GM19328 (cell line): ENCODE measurements at regions not wholly inside any gene's neighbourhood (a gene's known extent, or its start where the extent isn't known, plus 50 kb on each side); places are given as distances from the start of the nearest gene placed in this dataset.

ENCODE experiments used
- ATAC-seq: cut with Tn5 transposase; IDR thresholded peaks from one replicate; pipeline ENCODE4 v1.9.1; 2021; ENCODE audit warnings: mild to moderate bottlenecking, moderate library complexity; ENCODE audit not compliant: unreplicated experiment

DNA sequence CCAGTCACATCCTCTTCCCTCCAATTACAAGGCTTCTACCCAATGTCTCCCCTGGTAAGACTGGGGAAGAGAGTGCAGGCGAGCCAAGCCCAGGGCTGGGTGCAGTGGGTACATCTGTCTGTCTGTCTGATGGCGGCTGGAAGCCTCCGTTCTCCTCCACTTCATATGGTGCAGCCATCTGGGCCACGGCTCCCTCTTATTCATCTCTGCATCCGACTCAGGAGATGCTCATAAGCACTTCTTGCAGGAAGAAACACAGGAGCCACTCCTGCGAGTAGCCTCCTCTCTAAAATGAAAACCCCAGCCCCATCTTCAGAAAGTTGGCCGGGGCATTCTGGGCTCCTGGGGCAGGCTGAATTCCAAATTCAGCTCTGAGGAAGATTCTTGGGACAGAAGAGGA, 67.5 kb upstream of the SLC6A6 start:
- no peak for ATAC-seq

DNA sequence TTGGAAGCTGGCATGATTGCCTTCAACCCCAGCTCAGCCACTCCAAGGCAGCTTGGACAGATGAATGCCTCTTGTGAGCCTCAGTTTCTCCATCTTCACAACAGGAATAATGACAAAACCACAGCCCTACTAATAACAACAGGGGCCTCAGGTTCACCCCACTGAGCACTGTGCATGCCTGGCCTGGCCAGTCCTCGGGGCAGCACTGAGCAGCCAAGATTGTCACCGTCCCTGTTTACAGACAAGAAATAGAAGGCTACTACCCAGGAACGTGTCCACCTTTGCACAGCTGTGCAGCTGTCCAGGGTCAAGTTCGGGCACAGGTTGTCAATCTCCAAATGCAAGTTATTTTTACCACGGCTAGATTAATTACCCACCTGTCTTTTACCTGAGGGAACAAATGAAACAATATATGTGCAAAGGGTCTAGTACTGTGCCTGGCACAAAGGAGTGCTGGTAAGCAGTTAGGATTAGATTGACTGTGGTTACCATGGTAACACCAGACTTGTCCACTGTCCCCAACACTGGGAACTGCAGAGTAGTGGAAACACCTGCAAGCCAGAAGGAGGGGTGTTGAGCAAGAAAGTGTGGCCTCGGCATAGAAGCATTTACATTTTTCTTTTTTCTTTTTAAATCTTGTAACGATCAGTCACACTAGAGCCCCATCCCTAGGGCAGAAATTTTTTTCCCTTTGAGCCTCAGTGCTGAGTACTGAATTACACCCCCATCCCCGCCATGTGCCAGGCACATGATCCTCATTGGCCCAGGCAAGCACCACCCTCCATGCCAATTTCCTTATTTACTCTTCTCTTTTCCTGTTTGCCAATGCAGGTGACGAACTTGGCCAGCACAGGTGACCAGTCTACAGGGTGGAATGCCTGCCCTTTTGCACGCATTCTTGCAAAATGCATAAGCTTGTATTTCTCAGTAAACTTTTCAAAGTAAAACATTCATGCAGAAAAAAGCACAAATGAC, 66.3 kb upstream of the SLC6A6 start:
- ATAC-seq, result no peak

DNA sequence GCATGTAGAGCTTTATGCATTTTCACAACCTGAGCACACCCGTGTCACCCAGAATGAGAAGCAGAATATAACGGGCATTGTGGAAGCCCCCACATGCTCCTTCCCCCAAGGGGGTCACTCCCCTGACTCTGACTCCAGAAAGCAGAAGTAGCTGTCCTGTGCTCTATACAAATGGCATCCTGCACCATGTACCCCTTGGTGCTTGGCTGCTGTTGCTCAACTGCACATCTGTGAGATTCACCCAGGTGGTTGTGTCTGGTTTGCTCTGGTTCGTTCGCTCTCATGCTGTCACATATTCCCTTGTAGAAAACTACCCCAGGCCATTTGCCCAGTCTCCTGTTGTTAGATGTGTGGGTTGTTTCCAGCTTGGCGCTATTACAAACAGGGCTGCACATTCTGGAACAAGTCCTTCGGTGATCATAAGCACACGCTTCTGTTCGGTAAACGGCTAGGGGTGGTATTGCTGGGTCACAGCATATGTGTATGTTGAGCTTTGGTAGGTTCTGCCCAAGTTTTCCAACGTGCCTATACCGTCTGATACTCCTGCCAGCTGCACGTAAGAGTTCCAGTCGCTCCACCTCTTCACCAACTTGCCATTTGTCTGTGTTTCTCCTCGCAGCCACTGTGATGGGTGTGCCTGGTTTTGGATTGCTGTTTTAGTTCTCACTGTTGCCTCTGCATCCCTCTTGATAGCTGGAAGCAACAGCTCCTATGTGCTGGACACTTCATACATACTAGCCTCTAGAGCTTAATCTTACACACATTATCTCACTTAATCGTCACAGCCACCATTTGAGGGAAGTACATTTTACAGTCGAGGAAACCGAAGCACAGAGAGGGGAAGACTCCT, 65.4 kb upstream of the SLC6A6 start:
- no peak for ATAC-seq

DNA sequence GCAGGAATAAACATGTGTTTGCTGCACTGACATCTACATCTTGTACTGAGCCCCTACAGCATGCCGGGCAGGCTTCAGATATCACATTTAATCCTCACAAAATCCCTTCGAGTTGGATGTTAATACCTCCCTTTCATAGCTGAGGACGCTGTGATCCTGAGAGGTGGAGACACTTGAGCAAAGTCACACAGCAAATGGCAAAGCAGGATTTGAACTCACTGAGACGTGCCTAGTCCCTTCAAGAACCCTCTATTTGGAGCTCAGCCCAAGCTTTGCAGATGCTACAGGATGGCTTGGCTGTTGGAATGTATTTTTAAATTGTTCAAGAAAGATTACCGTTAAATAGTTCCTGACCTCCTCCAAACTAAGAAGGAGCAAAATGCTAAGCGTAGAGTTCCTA, 64.6 kb upstream of the SLC6A6 start:
- ATAC-seq, result no peak

DNA sequence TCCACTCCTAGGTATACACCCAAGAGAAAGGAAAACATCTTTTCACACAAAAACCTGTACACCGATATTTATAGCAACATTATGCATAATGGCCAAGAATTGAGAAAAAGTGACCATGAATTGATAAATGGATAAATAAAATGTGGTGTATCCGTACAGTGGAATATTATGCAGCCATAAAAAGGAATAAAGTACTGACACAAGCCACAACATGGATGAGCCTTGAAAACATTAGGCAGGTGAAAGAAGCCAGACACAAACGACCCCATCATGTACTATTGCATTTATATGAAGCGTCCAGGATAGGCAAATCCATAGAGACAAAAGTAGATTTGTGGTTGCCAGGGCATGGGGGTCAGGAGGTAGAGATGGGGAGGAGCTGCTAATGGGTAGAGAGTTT, 64.2 kb upstream of the SLC6A6 start:
- ATAC-seq, result no peak

DNA sequence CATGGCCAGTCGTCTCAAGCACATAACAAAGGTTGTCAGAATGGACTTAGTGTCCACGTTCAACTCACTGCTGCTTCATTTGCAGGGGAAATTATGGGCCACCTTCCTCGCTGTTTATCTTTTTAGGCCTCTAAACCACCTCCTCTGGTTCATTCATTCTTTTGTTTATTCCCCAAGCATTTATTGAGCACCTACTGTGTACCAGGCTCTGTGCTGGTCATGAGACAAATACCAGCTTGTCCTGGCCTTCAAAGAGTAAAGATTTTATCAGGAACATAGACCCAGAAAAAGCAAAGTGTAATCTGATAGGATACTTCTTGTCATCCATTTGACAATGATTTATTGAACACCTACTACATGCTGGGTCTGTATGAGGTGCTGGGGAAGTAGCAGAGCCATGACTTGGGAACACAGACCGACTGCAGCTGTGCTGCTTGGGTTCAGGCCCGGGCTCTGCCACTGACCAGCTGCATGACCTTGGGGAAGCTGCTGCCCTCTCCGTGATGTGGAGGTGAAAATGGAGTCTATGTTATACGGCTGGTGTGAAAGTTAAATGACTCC, 63.4 kb upstream of the SLC6A6 start:
- no peak for ATAC-seq

DNA sequence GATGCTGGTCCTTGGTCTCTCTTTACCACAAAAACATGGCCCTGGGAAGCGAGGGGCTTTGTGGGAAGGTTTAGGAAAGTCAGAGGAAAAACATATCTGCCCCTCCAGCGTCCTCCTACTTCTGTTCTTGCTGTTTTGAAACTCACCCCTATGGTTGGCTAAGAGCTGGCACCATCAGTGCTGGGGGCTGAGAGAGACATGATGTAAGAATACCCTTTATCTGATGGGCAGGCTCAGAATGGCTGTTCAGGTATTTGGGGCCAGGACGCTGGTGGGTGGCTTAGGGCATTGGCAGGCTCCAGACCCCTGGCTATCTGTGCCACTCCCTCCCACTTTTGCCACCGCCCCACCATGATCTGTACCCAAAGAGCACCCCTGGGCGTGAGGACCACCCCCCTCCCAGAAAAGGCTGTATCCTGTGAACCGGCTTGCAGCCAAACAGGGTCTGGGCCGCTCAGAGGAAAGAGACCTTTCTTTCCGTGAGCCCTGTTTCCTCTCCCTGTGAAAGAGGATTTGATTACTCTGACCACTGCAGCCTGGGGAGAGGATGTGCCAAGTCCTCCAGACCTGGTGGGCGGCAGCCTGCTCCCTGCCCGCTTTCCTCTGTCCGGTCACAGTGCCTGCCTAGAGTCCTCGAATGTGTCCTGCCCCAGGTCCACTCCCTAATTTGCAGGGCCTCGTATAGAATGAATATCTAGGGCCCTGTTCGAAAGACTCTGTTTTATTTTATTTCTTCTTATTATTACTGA, 61.3 kb upstream of the SLC6A6 start:
- ATAC-seq, result no peak

DNA sequence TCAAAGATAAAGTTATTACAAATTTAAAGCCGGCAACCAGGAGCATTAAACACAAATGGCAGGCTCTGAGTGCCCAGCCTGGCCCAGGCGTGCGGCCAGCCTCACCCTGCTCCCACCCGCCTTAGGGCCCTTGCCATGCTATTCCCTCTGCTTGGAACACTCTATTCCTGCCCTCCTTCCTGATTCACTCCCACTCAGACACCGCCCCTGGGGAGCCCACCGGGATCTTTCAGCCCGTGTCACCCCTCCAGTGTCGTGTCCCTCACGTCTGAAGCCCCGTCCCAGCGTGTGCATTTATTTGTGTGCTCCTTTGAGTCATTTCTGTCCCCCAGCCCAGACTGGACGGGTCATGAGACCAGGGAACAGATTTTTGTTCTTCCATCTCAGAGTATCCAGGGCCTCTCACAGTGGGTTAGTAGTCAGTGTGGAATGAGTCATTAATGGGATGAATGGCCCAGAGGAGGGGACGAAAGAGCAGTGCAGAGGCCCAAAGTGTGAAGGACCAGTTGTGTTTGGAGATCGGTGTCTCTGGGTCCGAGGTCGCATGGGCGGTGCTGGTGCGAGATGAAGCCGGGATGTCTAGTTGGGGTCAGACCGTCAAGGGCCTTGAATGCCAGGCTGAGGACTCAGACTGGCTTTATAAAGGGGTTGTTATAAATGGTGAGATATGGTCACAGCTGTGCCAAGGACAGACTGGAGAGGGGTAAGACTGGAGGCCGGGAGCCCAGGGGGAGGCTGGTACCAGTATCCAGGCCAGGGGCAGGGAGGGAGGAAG, 58.9 kb upstream of the SLC6A6 start:
- no peak for ATAC-seq

DNA sequence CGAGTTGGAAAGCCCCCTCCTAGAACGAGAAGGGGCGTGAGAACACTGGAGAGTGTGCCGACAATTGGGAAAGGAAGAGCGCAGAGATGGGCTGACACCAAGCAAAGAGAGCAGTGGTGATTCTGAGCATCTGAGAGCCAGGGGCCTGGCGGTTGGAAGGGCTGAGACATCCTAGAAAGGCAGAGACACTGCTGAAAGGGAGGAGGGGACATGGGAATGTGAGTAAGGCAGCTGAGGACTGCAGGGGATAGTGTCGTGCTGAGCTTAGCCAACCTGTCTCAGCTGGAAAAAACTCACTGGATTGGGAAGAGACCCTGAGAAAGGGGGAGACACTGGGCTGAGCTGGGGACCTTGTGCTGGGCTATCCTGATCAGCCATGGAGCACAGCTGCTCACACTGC, 58.1 kb upstream of the SLC6A6 start:
- ATAC-seq, result no peak

DNA sequence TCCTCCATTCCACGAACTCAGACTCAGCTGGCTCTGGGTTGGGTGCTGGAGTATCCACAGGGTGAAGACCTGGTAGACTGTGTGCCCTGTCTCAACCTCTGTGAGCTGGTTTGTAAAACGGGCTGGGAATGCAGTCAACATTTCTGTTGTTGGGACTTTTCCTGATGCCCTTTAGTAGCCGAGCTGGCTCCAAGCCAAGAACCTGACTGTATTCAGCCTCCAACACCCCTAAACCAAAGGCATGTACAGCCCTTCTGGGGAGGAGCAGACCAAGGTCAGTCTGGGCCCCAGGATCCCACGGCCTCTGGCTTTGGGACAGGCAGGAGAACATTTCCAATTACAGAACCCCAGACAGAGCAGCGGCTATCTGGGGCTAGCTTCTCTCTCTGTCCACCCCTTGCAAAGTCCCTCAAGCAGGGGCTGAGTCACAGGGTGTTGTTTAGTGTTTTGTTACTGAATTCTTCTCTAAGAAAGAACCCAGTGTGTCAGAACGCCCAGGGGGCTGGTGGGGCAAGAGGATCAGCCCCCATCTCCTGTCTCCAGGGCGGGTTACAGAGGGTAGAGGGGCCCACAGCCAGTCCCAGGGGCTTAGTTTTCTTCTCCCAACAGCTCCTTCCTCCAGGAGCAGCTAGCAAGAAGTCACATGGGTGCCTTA, 56.8 kb upstream of the SLC6A6 start:
- ATAC-seq, result no peak

DNA sequence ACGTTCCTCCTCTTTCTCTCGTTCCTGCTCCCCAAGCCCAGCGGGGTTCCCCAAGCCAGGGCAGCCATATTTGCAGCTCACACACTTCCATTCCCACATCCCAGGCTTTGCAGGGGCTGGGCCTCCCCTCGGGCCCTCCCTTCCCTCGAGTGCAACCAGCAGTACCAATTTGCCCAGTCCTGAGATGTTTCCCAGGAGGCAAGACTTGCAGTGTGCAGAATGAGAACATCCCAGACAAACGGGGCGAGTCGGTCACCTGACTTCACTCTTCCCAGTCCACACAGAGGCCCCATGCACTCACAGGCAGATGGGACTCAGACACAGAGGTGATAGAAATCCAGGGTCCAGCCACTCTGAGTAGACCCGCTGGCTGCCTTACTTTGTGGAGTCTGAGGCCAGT, 56.2 kb upstream of the SLC6A6 start:
- ATAC-seq, result no peak

DNA sequence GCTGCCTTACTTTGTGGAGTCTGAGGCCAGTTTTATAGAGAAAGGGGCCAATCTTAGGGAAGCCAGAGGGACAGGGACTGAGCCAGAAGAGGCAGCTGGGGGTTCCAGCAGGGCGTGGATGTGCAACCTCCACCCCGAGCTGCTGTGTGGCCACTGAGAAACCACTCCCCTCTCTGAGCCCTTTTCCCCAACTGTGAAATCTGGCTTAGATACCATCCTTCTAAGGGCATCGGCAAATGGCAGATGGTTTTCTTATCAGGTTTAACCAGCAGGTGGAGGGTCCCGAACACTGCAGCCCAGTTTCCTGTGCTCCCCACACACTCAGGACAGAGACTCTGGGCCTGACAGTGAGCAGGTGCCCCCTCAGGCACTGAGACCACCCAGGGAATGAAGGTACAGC, 55.8 kb upstream of the SLC6A6 start:
- ATAC-seq, result no peak

DNA sequence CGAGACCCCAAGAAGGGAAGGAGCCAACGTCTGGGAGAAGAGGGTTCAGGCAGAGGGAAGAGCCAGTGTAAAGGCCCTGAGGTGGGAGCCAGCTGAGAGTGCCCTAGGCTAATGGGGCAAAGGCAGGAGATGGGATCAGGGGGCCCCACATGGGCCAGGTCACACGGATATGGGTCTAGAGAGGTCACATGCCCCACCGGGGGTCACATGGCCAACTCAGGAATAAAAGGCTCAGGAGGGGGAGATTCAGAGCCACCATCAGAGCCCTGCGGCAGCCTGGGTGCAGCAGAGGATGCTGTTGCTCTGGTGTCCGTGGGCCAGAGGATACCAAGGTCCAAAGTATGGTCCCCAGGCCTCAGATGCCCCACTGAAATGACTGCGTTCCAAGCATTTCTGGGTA, 55.3 kb upstream of the SLC6A6 start:
- ATAC-seq, result no peak

DNA sequence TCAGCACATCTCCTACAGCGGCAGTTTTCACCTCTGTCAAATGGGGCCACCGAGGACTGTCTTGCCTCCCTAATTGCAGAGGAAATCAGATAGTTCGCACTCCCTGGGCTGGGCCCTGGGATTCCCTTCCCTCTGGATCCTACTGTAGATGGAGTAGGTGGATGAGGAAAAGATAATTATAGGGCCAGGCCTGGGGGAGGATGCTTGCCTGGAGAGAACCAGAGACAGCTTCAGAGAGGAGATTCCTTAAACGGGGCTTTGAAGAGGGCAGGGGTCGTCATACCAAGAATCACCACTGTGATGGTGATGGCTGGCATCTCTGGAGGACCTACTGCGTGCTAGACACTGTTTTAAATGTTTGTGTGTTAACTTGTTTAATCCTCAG, 50.8 kb upstream of the SLC6A6 start:
- no peak for ATAC-seq

DNA sequence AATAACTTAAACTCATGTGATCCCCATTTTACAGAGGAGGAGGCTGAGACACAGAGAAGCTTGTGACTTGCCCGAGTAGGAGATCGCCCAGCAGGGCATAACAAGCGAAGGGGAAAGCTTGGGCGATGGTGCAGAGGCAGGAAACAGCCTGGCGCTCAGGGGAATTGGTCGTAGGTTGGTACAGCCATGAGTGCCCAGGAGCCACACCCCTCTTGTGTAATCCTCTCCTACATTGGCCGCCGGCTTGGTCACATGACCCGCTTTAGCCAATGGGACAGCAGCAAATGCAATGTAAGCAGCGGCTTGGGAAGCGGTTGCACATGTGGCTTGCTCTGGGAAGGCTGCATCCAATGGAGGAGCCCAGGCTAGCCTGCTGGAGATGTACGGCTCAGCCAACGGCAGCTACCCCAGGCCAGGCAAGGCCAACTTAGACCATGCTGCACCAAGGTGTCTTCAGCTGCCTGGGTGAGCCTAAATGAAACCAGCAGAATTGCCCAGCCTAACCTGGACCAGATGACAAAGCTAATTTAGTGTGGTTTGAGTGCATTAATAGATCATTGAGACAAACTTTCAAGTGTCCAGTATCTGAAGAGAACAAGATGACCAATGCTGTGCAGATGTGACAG, 50.3 kb upstream of the SLC6A6 start:
- ATAC-seq, result no peak
